Glutamatergic neuron (in vitro differentiated cells): ENCODE measurements at regions not wholly inside any gene's neighbourhood (a gene's known extent, or its start where the extent isn't known, plus 50 kb on each side); places are given as distances from the start of the nearest gene placed in this dataset.
"Not testable (repeated sequence)": the region's sequence is repeated elsewhere in the genome, so short reads cannot be mapped to it uniquely, and the experiment has no call there.

Experiments used
- DNase-seq: peaks from one replicate; pipeline ENCODE4 v3.0.0; 2022
- H3K27ac Mint-ChIP-seq: one replicate; pipeline ENCODE4 v1.8.0; 2020; ENCODE audit warnings: mild to moderate bottlenecking, mixed read lengths, inconsistent platforms; ENCODE audit not compliant: unreplicated experiment
- H3K27me3 Mint-ChIP-seq: one replicate; pipeline ENCODE4 v1.8.0; 2020; ENCODE audit warnings: mild to moderate bottlenecking, moderate library complexity, mixed read lengths, inconsistent platforms; ENCODE audit not compliant: unreplicated experiment
- H3K36me3 Mint-ChIP-seq: one replicate; pipeline ENCODE4 v1.8.0; 2020; ENCODE audit warnings: mild to moderate bottlenecking, mixed read lengths, inconsistent platforms; ENCODE audit not compliant: unreplicated experiment
- H3K4me1 Mint-ChIP-seq: one replicate; pipeline ENCODE4 v1.8.0; 2020; ENCODE audit warnings: mild to moderate bottlenecking, low read depth, mixed read lengths, inconsistent platforms; ENCODE audit not compliant: unreplicated experiment
- H3K4me3 Mint-ChIP-seq: one replicate; pipeline ENCODE4 v1.8.0; 2020; ENCODE audit warnings: mild to moderate bottlenecking, mixed read lengths, inconsistent platforms; ENCODE audit not compliant: unreplicated experiment
- H3K9me3 Mint-ChIP-seq: one replicate; pipeline ENCODE4 v1.8.0; 2020; ENCODE audit warnings: mild to moderate bottlenecking, moderate library complexity, mixed read lengths, inconsistent platforms; ENCODE audit not compliant: unreplicated experiment
- TF ChIP-seq, protein P1 (sequence below): fragments of 200-600 bp; sonication (generic); IDR thresholded peaks from one replicate; pipeline ENCODE4 v1.5.0; 2021; ENCODE audit not compliant: partially characterized antibody, unreplicated experiment

DNA sequence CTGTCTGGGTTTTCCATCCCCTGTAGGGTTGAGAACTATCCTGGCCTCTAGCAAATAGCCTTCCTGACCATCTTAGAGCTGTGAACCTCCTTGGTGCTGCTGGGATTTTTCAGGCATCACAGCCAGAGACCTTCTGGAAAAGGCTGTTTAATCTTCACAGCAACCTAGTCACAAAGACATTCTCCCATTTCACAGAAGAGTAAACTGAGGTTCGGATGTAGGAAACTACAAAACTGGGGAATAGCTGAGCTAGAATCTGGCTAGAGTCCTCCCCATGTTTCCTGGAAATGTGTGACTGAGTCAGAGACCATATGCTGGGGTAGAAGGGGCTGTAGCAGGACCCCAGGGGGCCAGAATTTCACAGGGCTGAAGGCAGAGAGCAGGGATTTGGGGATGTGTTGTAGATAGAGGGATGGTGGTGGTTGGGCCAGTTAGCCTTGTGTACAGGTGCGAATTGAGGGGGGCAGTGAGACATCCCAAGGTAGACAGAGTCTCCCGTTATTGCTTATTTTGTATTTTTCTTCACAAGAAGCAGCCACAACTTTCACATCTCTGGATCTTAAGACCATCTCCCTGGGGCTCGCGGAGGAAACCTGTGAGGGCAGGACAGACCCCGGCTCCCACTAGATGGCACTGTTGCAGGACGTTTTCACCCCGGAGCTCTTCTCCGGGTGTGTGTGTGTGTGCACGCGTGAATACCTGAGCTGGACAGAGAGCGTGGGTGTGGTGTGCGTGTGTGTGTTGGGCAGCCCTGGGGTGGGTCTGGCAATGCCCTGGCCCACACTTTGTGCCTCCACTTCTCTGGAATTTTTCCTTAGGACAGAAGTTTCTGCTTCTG is 66.9 kb upstream of the PRR23C start:
- Mint-ChIP-seq H3K36me3 (no peaks in the 10 kb centered on the region), H3K27ac (peak overlapping the region; percentile 12), H3K4me3 (no peak overlapping the region), H3K4me1 (peaks cover 14% of the 10 kb centered on the region), H3K9me3 (no peaks in the 10 kb centered on the region), H3K27me3 (peaks cover 12% of the 10 kb centered on the region)
- TF ChIP-seq, protein P1, sequence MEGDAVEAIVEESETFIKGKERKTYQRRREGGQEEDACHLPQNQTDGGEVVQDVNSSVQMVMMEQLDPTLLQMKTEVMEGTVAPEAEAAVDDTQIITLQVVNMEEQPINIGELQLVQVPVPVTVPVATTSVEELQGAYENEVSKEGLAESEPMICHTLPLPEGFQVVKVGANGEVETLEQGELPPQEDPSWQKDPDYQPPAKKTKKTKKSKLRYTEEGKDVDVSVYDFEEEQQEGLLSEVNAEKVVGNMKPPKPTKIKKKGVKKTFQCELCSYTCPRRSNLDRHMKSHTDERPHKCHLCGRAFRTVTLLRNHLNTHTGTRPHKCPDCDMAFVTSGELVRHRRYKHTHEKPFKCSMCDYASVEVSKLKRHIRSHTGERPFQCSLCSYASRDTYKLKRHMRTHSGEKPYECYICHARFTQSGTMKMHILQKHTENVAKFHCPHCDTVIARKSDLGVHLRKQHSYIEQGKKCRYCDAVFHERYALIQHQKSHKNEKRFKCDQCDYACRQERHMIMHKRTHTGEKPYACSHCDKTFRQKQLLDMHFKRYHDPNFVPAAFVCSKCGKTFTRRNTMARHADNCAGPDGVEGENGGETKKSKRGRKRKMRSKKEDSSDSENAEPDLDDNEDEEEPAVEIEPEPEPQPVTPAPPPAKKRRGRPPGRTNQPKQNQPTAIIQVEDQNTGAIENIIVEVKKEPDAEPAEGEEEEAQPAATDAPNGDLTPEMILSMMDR = peak; percentile 60
- DNase-seq = peak; percentile 82

DNA sequence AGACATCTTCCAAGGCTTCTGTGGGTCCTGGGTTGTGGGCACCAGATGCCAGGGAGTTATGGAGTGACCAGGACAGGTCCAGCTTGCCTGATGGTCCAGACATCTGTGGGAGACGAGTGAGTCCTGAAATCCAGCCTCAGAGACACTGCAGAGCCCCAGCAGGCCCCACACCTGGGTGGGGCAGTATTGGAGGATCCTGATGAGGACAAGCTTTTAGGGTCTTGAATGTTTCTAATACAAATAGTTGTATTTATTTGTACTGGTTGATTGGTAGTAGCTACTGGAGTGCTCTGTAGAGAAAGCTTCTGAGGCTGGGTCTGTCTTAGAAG is 67.5 kb upstream of the PRR23C start:
- Mint-ChIP-seq H3K4me3 (no peak overlapping the region), H3K27me3 (peaks cover 10% of the 10 kb centered on the region), H3K4me1 (peaks cover 14% of the 10 kb centered on the region), H3K36me3 (no peaks in the 10 kb centered on the region), H3K9me3 (no peaks in the 10 kb centered on the region), H3K27ac (no peak overlapping the region)
- TF ChIP-seq, protein P1 = no peak
- DNase-seq = no peak

DNA sequence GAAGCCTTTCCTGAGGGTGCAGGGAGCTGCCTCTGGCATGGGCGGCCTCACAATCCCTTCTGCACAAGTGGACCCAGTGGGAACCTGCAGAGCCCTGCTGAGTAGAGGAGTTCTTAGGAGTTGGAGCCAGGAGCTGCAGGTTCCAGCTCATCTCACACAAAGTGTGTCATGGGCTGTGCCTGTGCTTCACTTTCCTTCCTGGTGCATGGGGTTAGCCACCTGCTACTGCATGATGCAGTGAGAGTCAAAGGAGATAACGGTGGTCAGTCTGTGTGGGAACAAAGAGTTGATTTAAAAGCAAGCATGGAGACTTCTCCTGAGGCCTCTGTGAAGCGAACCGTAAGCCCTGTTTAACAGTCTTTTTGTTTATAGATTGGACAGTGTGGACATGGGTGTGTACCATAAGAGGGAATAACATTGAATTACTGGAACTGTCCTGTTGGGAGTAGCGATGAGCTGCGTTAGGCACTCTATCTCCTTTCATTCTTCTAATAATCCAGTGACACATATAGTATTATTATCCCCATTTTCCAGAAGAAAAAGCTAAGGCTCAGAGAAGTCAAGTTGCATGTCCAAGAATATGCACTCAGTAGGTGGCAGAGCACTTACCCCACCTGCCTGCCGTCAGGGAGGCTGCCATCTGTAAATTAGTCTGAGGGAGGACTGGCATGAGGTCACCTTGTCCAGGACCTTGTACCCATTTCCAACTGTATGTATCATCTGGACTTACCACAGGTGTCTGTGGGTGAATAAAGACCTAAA is 68.7 kb upstream of the PRR23C start:
- Mint-ChIP-seq H3K27me3 (peaks cover 10% of the 10 kb centered on the region), H3K4me1 (peaks cover 14% of the 10 kb centered on the region), H3K9me3 (no peaks in the 10 kb centered on the region), H3K4me3 (no peak overlapping the region), H3K27ac (no peak overlapping the region), H3K36me3 (no peaks in the 10 kb centered on the region)
- TF ChIP-seq, protein P1 = no peak
- no peak for DNase-seq

DNA sequence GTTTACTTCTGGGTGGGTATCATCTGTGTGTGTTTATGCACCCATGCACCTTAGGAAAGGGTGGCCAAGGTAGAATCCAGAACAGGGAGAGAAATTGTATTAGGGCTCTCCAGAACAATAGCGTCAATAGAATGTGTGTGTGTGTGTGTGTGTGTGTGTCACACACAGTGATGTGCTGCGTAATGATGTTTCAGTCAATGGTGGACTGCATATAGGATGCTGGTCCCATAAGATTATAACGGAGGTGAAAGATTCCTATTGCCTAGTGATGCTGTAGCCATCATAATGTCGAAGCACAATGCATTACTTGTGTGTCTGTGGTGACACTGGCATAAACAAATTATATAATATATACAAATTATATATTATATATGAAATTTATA is 69.3 kb upstream of the PRR23C start:
- no peak overlapping the region for H3K4me3 Mint-ChIP-seq
- no peak for DNase-seq
- no peaks in the 10 kb centered on the region for H3K9me3 Mint-ChIP-seq
- H3K36me3 Mint-ChIP-seq = no peaks in the 10 kb centered on the region
- H3K4me1 Mint-ChIP-seq = peaks cover 14% of the 10 kb centered on the region
- H3K27me3 Mint-ChIP-seq = peaks cover 11% of the 10 kb centered on the region
- TF ChIP-seq, protein P1 = no peak
- H3K27ac Mint-ChIP-seq = peak overlapping the region; percentile 55

DNA sequence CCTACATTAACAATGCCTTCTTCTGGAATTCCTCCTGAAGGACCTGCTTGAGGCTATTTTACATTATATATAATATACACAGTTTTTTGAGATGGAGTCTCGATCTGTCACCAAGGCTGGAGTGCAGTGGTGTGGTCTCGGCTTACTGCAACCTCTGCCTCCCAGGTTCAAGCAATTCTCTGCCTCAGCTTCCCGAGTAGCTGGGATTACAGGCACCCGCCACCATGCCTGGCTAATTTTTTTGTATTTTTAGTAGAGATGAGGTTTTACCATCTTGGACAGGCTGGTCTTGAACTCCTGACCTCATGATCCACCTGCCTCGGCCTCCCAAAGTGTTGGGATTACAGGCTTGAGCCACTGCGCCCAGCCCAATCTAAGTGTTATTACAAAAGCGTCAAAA is 71.9 kb upstream of the PRR23C start:
- H3K27ac Mint-ChIP-seq, H3K9me3 Mint-ChIP-seq, DNase-seq, H3K36me3 Mint-ChIP-seq, H3K4me3 Mint-ChIP-seq, H3K4me1 Mint-ChIP-seq: not testable (repeated sequence)
- H3K27me3 Mint-ChIP-seq = peaks cover 11% of the 10 kb centered on the region
